Heart left ventricle (tissue), 13 donors: ENCODE measurements at regions not wholly inside any gene's neighbourhood (a gene's known extent, or its start where the extent isn't known, plus 50 kb on each side); places are given as distances from the start of the nearest gene placed in this dataset.

Experiments
- POLR2A ChIP-seq, 2 donors: fragments of 450-650 bp; IDR thresholded peaks; one replicate each; pipeline ENCODE4 v1.6.1; 2017; ENCODE audit warnings: antibody characterized with exemption in 2 of 2, mild to moderate bottlenecking in 2 of 2, moderate library complexity in 2 of 2
- TF ChIP-seq, protein P1 (sequence below), 12 donors: fragments of 200-600 bp; sonication (generic) in 4 of 12; IDR thresholded peaks; one replicate each; pipeline versions ENCODE4 v1.5.0 to v1.8.0; 2018 to 2022; ENCODE audit warnings: antibody characterized with exemption in 12 of 12, mild to moderate bottlenecking in 5 of 12
- donor health status: ischemic (EF 13 %, LVEDD 7.1; RV severe dilation, severe dysfunction).
- donor health status: DM: no; HTN: yes; CAD: no.
- donor health status: DM: no; HTN: no; CAD: no.
- donor health status: ischemic (EF 25% LVEDD 6.9; RV normal size, moderate dysfunction).
- donor health status: ischemic (EF 25% LVEDD 5.7; RV mildly dilated, moderate dysfunction).
- donor health status: ischemic (EF 35%, LVEDD 5.7; RV mildly dilated, moderate dysfunction).
- donor health status: nonischemic (EF 11% LVEDD 7.7; RV severe dilation, severe dysfunction).
- donor health status: DM: yes; HTN: yes; CAD: no.
- donor health status: PGD.
- donor health status: ischemic (EF 29% LVEDD 5.4; RV normal size, mild dysfunction).
- donor health status: nonischemic (EF 23%, LVEDD 6.1; RV moderate dilation, normal function).

DNA sequence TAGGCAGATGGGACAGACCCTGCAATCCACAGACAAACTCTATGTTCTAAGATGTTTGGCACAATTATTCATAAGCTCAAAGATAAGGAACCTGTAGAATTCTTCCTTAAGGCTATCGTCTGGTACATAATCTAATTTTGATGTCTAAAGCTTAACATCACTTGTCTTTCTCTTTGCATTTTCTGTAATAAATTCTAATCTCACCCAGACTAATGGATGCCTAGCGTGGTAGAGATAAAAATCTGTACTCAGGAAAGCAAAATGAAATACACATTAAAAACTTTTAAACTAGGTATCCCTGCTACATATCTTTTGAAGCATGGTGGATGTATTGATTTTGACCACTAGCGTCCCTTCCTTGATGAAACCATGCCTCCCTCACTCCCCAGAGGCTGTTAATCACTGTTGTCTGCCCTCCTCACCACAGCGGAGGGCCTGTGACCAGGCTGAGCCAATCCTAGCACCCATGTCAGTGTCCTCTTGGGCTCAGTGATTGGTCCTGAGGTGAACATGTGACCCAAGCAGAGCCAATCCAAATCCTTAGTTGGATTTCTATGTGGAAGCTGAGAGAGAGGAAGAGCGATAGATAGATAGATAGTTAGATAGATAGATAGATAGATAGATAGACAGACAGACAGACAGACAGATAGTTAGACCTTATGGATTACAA lies 82.2 kb upstream of the GRK3 start:
- TF ChIP-seq, protein P1, sequence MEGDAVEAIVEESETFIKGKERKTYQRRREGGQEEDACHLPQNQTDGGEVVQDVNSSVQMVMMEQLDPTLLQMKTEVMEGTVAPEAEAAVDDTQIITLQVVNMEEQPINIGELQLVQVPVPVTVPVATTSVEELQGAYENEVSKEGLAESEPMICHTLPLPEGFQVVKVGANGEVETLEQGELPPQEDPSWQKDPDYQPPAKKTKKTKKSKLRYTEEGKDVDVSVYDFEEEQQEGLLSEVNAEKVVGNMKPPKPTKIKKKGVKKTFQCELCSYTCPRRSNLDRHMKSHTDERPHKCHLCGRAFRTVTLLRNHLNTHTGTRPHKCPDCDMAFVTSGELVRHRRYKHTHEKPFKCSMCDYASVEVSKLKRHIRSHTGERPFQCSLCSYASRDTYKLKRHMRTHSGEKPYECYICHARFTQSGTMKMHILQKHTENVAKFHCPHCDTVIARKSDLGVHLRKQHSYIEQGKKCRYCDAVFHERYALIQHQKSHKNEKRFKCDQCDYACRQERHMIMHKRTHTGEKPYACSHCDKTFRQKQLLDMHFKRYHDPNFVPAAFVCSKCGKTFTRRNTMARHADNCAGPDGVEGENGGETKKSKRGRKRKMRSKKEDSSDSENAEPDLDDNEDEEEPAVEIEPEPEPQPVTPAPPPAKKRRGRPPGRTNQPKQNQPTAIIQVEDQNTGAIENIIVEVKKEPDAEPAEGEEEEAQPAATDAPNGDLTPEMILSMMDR (IDR thresholded peaks at IDR 0.05): no peak
- no peak for TF ChIP-seq POLR2A (IDR thresholded peaks at IDR 0.05)
